NCI-H1436 treated with DMSO at 0.1 percent for 48 hours (cell line): ENCODE measurements at regions not wholly inside any gene's neighbourhood (a gene's known extent, or its start where the extent isn't known, plus 50 kb on each side); places are given as distances from the start of the nearest gene placed in this dataset.

ENCODE experiments used
- DNase-seq: peaks from one replicate; lab custom pipeline; 2025; lab: John Stamatoyannopoulos, UW

DNA sequence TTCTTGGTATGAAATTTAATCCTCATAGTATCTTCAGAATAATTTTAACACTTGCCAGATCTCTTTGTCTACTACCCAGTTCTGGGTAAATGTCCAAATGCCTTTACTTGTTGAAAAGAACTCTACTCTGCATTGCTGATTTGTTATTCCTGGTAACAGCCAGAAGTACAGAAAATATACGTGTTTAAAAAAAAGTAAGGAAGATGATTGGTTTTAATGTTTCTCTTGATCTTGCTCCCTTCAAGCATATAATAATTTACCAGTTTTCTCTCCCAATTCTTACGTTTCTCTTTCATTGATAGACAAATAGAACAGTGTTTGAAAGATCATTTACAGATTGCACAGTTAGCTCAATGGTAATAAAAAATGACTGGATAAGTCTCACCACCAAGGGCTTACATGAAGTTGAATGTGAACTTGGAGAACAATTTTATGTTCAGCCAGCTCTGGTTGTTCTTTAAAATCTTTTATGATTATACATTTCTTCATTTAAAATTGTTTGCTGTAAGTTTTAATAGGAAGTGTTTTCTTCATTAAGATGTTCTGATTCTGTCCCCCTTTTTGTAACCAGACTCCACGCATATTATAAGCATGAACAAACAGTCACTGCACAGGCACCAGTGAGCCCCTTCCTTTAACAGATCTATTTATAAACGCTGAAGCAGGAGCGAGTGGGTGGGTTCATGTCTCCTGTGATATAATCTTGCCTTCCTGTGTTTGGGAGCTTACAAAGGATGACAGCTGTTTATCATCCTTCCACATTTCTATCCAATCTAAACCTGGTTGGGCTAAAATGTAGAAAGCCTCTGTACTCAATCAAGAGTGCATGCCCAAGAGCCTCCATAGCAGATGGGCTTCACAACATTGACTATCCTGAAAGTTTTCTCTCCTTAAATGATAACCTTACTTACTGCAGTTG is 299.5 kb downstream of the PRL start:
- no peak for DNase-seq

DNA sequence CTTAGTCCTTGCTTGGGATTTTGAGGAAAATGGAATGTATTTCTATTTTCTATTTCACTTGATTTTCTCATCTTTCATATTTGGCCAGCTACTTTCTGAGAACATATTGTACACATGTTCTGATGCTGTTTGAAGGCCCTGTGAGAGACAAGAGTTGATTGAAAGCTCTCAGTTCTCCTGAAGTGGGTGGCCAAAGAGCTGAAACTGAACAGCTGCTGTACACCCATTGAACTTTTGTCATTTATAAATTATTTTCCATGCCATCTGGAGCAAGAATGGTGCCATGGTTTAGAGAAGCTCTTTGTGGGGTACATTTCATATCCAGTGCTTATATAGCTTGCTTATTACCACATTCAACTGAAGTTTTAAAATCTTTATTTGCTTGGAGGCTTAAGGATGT is 298.3 kb downstream of the PRL start:
- DNase-seq = no peak

DNA sequence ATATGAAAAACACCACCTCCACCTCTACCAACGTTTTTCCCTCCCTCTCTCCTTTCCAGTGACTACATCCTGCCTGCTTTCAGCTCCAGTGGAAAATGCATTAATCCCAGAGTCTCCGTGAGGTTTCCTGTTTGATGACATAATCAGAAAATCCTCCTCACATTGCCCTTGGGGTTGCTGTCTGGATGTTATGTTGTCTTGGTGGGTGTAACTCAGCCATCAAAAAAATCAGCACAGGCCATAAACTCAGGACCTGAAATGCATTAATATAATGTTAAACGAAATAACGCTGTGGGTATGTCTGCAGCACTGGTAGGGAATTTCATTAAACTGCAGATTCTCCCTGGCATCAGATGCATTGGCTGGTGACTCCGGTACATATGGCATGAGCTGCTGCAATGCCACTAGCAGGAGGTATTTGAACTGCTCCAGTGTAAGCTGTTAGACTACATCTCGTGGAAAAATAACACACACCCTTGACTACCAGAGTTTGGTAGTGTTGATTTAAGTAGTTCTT is 297.8 kb downstream of the PRL start:
- DNase-seq = no peak

DNA sequence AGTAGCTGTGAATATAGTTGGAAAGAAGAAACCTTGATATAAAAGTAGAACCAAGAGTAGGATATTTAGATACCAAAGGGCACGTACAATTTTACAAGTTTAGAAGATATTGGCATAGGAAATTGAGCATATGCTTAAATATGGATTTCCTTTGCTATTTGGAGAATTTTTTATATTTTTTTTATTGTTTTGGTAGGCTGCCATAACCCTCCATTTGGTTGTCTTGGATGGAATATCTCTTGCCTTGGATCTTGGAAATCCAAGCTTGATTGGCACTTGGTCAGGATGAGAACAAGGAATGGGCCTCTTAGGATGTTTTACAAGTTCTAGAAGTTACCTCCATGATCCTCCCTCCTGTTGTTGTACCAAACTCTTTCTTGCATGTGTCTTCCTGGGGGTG is 297.1 kb downstream of the PRL start:
- no peak for DNase-seq

DNA sequence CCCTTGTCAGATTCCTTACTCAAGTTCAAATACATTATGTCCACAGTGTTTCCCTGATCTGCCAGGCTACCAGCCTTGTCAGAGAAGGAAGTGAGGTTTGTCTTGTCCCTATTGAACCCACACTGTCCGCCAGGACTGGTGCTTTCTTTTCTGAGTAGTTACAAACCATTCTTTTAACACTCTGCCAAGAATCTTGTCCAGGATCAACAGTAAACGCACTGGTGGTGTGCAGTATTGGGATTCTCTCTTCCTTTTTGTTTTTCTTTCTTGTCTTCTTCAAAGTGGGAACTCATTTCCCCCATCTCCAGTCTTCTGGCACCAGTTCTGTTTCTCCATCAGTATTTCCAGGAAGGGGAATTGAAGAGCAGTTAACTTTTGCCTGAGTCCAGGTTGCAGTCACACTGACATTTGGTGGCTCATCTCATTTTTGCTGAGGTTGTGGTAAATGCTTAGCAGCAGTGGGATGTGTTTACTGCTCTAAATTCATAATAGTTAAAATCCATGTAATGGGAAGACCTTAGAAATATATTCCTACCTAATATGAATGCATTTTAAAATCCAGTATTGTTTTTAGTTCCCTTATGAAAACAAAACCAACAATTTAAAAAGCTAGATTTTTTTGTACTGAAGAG is 295.3 kb downstream of the PRL start:
- DNase-seq = no peak

DNA sequence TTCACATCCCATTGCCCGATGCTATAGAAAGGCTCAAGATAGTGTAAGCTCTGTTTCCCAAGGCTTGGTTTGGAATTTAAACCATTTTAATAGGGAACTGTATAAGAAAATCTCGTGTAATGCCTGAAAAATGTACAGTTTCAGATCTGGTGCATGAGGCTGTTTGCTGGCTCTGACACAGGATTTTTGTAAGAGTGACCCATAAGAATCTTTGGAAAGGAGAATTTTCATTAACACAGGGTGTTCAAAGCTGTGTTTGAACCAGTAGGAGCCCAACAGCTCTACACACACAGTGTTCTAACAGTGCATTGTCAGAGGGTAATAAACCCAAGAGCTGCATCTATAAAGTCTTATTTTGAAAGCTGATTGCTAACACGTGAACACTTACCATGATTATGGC is 293.5 kb downstream of the PRL start:
- no peak for DNase-seq

DNA sequence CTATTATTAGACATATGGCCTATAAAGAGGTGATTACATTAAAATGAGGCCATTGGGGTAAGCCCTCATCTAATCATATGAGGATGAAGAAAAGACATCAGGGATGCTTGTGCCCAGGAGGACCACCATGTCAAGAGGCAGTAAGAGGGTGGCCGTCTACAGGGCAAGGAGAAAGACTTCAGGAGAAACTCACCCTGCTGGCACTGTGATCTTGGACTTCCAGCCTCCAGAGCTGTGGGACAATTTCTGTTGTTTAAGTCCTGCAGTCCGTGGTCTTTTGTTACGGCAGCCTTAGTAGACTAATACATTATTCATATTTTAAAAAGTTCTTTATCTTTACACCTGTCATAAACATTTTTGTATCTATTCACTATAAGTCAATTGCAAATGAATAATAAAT is 290.0 kb downstream of the PRL start:
- no peak for DNase-seq

DNA sequence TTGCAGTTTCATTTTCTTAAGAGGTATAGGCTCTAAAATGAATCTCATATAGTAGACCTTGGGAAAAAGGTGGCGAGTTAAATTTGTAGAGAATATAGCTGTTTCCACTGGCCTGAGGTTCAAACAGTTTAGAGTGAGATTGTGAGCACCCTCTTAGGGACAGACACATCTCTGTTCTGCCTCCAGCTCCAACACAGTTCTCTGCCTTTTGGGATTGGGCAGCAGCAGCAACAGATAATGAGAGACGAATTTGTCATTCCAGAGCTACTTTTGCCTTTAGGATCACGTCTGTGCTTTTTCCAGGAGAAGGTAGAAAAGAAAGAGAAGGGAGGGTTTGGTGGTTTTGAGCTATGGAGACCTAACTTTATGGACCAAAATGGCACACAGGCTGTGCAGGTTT is 289.4 kb downstream of the PRL start:
- no peak for DNase-seq

DNA sequence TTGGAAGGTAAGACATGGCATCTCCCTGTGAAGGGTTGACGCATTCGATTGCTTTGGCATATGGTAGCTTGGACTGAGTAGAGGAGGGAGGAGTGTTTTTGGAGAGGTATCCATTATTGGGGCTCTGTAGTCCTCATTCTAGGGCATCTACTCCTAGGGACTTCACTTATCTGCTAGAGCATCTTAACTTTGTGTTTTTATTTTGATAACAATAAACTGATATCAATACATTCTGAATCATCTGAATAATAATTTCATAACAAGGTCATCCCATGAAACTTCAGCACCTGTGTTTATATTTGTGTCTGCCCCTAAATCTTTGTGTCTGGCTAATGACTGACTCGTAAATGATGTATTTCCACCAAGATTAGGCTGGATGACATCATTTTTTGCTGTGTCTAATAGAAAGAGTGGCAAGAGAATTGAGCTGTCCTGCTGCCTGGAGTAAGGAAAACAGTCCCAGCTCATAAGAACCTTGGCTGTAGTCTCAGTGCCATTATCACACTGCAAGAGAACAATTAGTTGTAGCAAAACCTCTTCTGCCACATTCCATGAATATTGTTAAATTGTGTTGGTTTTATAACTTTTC is 288.5 kb downstream of the PRL start:
- no peak for DNase-seq

DNA sequence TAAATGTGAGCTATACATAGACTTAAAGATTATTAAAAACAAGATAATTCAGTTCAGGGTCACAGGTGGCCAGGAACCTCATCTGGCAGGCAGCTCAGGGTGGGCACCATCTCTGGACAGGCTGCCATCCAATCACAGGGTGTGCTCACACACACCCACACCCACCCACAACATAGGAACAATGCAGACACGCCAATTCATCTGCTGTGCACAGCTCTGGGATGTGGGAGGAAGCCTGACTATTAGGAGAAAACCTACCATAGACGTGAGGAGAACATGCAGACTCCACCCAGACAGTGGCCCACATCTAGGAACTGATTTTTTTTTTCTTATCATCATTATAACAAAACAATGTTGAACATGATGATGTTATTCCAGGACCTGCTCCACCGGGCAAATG is 286.7 kb downstream of the PRL start:
- no peak for DNase-seq

DNA sequence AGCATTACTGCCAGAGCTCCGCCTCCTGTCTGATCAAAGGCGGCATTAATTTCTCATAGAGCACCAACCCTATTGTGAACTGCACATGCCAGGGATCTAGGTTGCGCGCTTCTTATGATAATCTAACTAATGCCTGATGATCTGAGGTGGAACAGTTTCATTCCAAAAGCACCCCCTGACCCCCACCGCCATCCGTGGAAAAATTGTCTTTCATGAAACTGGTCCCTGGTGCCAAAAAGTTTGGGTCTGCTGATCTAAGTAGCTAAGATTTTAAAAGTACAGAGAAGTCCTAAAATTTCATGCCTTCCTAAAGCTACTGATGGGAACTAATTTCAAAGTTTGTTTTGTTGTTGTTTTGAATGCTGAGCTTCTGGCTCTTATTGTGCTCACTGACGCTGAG is 281.6 kb downstream of the PRL start:
- DNase-seq = no peak

DNA sequence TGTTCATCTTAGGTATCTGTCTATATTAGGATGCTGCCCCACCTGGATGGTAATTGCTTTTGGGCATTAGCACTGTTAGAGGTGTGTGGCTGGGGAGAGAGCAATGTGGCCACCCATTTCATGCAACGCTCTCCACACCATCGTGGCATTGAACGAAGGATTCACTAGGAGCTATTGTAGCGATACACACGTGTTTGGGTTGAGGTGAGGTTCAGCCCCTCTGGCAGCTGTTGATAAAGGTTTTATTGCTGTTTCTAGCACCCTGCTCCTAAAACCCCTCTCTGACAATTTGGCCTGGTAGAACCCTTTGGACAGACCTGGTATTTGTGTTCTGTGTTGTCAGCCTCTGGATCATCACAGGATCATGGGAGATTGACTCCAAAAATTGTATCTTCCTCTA is 280.9 kb downstream of the PRL start:
- DNase-seq = no peak

DNA sequence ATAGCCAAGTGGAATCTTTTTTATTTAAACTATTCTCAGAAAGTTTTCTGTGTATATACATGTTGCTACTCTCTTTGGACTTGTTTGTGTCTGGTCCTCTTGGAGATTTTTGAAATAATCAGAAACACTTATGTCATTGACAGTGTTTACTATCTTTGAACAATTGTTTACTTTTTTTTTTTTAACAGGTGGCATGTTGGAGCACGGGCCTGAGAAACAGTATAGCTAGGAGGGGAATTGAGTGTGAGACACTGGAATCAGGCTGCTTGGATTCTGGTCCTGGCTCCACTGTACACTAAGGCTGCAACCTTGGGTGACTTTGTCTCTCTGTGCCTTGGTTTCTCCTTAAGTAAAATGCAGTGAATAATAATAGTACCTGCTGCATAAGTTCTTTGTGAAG is 279.6 kb downstream of the PRL start:
- DNase-seq = no peak

DNA sequence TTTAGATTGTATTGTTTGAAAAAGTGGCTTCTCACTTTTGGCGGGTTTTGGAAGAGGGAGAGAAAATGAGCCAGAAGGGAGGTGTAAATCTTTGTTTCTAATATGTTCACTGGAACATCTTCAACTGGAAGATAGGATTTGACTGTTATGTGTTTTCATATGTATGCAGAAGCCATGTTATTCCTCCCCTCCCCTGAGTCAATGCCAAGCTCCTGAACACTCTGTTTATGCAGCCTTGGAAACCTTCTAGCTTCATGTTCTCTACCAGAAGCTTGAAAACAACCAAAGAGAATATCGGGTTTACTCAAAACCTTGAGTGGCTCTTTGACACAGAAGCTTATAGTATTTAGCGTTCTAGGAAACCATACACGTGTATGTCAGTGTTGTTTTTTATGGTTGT is 279.1 kb downstream of the PRL start:
- no peak for DNase-seq

DNA sequence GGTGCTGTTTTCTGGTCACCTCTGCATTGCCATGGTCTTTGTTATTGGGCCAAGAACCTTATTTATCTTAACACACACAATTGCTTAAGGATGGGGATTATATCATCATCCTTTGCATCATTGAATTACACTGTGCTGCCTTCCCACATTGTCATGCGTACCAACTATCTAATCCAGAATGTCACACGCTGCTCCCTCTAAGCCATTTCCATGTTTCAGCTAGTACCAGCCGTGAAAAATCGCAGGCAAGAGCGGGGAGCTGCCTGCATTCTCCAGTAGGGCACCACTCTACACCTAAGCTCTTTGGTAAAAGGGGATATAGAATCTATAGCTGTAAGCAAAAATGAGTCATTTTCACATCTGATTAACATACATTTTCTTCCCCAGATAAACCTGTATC is 277.0 kb downstream of the PRL start:
- no peak for DNase-seq

DNA sequence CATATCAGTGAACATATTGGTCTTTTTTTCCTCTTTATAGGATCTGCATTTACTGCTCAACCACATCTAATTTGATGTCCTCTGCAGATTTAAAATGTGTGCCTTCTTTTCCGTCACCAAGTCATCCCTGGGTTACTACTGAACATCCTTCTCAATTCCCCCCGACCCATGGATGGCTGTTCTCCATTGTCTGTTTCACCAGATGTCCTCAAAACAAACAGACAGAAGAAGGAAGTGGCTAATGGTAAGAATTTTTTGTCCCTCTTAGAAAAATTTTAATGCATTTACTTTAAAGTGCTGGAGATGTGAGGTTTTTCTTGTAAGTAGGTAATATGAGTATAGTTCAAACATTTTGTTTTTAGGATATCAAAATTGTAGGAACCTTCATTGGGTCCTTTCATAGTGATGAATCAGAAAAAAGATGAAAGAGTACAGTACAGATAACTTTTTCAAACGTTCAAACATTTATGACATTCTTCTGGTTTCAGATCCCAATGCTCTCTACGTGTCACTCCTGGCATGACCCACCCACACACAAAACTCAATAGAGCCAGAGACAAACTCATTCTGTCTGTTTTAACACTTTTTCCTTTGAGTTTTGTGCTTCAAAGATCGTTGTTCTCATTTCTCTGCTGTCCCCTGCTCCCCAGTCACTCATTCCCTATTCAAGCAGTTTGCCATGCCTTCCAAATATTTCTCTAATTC is 276.4 kb downstream of the PRL start:
- no peak for DNase-seq

DNA sequence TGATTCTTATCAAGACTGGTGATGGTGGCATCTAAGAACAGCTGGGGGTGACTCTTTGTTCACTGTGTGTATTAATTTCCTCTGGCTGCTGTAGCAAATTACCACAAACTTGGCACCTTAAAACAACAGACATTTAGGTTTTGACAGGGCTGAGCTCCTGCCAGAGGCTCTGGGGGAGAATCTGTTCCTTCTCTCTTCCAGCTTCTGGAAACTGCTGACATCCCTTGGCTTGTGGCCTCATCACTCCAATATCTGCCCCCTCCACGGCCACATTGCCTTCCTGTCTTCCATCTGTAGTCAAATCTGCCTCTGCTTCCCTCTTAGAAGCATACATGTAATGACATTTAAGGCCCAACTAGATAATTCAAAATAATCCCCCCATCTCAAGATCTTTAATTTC is 274.9 kb downstream of the PRL start:
- no peak for DNase-seq

DNA sequence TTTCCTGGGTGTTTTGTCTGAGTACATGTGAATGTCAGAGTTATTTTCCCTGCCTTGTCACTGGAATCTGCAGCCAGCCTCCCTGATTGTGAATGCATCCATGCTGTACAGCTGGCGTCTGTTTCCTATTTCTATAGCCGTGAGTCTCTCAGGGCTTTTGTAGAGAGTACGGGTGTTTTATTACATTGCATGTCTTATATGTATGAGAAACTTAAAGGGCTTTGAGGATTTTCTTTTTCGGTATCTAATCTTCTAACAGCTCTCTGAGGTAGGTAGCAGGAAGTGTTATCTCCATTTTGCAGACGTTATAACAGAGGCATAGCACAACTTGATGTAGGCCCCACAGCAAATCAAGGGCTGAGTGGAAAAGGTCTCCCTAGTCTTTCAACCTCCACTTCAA is 272.9 kb downstream of the PRL start:
- DNase-seq = no peak

DNA sequence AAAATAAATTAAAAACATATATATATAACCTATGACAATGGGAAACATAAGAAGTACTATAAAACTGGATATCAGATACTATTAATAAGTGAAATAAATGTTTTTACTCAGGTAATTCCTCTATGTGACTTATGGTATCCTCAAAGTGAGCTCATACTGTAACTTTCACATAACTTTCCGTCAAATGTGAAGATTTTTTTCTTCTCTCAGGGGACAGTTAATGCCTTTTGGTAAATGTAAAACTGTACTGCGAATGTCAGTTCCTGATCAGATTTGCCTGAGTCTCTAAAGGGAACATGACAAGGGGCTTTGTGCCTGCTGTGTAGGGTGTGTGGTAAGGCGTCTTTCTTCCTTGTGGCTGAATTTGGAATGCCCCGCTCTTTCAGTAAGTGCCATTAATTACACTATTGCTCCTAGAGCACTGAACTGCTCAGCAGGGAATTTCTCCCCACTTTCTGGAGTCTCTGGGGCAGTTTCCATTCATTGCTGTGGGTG is 271.8 kb downstream of the PRL start:
- no peak for DNase-seq

DNA sequence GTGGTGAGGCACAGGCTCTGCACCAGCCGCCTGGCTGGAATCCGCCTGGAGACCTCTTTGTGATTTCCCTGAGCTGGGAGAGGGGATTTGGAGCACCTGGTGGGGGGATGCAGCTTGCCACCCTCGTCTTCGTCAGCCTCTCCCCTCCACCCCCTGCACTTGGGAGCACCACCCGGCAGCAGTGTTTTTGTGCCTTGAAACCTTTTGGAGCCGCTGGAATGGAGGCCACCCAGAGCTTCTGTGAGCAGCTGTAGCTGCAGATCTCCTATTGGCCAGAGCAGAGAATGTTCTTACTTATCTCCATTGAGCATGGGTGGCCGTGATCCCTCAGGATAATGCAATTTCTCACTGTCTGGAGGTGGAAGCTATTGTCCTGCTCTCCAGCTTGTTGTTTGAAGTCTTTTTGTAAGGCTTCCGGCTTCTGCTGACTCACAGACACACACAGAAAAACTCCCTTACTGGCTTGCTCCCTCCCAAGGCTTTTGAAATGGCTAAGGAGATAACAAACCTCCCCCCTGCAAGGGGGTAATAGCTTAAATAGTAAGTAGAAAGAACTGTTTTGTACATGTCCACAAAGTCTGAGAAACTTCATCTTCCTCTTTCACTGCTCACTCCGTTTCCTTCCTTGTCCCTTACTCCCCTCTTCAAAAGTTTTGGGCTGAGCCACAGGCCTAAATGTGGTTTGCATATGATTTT is 271.2 kb downstream of the PRL start:
- DNase-seq = no peak

DNA sequence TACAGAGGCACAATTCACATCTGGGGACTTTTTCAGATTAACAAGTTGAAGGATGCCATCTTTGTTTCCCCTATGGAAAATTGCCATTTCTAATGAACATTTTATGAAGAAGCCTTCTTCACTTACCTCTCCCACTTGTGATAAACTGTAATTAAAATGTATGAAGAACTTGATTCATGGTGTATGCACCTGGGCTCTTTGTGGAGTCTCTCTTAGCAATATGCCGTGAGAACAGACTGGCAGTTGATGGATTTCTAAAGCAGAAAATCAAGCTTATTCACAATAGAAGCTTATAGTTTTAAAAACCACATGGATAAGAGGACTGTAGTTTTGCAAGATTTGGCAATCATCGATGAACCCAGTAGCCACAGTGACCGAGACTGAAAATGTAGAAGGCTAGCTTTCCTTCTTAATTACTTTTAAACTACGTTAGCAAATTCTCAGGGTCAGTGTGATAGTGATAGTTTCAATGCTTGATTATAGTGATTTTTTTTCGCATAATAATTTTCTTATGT is 270.6 kb downstream of the PRL start:
- DNase-seq = no peak
